ENCODE measurements at regions not wholly inside any gene's neighbourhood (a gene's known extent, or its start where the extent isn't known, plus 50 kb on each side); places are given as distances from the start of the nearest gene placed in this dataset.

- TF ChIP-seq CTCF (IDR thresholded peaks at IDR 0.05) = no peak
- TF ChIP-seq POLR2A (IDR thresholded peaks at IDR 0.05) = no peak
- no peak for TF ChIP-seq EP300 (IDR thresholded peaks at IDR 0.05)
- DNase-seq = no peak
- peaks cover 0 to 3% (median 0%) of the 10 kb centered on the region in 3 donors for H3K27me3 ChIP-seq
- 40 to 52% (median 44%) methylated on average over 1 of the region's 1 CpG for WGBS, 5 donors
- no peaks in the 10 kb centered on the region for H3K4me1 ChIP-seq
- H3K36me3 ChIP-seq = no peaks in the 10 kb centered on the region
- peaks cover 0 to 2% (median 0%) of the 10 kb centered on the region in 4 donors for H3K9me3 ChIP-seq
- no peak overlapping the region for H3K27ac ChIP-seq
- H3K4me3 ChIP-seq = no peak overlapping the region
- intact Hi-C loops (cut with DNase I; ENCODE audit: low total_unique reads) = no loop called here
These were observed 69.1 kb upstream of the PLAC1 start for GRCh38 chrX:134727363-134727762.

DNA sequence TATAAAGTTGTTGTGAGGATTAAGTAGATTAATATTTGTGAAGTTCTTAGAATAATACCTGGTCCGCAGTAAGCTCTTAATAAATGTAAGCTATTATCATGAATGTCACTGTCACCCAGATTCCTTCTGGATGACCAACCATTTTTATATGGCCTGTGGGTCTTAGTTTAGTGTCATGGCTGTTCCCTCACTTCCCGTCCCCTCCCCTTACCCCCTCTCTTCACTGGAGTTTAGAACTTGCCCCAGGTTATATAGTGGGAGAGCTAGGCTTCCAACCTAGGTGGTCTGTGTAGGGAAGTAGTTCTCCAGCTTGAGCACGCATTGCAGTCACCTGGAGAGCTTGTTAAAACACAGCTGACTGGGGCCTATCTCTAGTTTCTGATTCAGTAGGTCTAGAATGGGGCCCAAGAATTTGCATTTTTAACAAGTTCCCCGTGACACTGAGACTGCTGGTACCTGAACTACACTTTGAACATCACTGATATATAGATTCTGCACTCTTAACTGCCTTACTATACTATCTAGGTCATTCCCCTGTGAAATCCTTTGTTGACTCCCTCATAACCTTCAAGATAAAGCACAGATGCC, 66.9 kb upstream of the PLAC1 start:
- no peak for DNase-seq
- H3K9me3 ChIP-seq = peaks cover 0 to 7% (median 0%) of the 10 kb centered on the region in 4 donors
- no peaks in the 10 kb centered on the region for H3K4me1 ChIP-seq
- intact Hi-C loops (cut with DNase I; ENCODE audit: low total_unique reads) = no loop called here
- no peak overlapping the region for H3K27ac ChIP-seq
- WGBS, 5 donors = 63 to 94% (median 87%) methylated on average over 4 of the region's 4 CpGs
- no peak for TF ChIP-seq CTCF (IDR thresholded peaks at IDR 0.05)
- no peak for TF ChIP-seq EP300 (IDR thresholded peaks at IDR 0.05)
- TF ChIP-seq POLR2AphosphoS5 (IDR thresholded peaks at IDR 0.05) = no peak
- no peak for TF ChIP-seq POLR2A (IDR thresholded peaks at IDR 0.05)
- H3K4me3 ChIP-seq = no peak overlapping the region
- peaks cover 0 to 3% (median 0%) of the 10 kb centered on the region in 3 donors for H3K27me3 ChIP-seq
- no peaks in the 10 kb centered on the region for H3K36me3 ChIP-seq

DNA sequence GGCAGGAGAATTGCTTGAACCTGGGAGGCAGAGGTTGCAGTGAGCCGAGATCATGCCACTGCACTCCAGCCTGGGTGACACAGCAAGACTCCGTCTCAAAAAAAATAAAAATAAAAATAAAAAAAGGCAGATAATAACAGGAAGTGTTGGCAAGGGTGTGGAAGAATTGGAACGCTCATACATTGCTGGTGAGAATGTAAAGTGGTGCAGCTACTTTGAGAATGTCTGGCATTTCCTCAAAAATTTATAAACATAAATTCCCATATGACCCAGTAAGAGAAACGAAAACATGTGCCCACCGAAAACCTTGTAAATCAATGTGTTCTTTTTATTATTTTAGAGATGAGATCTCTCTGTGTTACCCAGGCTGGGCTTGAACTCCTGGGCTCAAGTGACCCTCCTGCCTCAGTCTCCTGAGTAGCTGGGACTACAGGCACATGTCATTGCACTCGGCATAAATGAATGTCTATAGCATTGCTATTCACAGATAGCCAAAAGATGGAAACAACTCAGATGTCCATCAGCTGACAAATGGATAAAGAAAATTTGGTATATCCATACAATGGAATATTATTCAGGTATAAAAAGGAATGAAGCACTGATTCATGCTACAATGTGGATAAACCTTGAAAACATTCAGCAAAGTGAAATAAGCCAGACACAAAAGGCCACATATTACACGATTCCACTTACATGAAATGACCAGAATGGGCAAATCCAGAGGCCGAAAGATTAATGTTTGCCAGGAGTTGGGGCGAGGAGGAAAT, 63.7 kb upstream of the PLAC1 start:
- DNase-seq = no peak
- H3K4me1 ChIP-seq = no peaks in the 10 kb centered on the region
- peaks cover 0 to 7% (median 0%) of the 10 kb centered on the region in 4 donors for H3K9me3 ChIP-seq
- no peak for TF ChIP-seq POLR2A (IDR thresholded peaks at IDR 0.05)
- TF ChIP-seq POLR2AphosphoS5 (IDR thresholded peaks at IDR 0.05) = no peak
- TF ChIP-seq CTCF (IDR thresholded peaks at IDR 0.05) = no peak
- H3K27me3 ChIP-seq = peaks cover 0 to 3% (median 0%) of the 10 kb centered on the region in 3 donors
- H3K4me3 ChIP-seq = no peak overlapping the region
- H3K36me3 ChIP-seq = no peaks in the 10 kb centered on the region
- no peak overlapping the region for H3K27ac ChIP-seq
- intact Hi-C loops (cut with DNase I; ENCODE audit: low total_unique reads) = no loop called here
- WGBS, 5 donors = 88 to 94% (median 90%) methylated on average over 9 of the region's 9 CpGs

DNA sequence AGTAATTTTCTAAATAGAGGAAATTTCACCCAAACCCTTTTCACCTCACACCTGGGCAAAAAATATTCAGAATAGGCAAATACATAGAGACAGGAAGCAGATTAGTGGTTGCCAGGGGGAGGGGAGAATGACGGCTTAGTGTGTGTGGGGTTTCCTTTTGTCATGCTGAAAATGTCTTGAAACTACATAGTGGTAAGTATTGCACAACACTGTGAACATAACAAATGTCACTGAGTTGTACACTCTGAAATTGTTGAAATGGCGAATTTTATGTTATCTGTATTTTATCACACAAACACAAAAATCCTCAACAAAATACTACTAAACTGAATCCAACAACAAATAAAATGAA, 60.7 kb upstream of the PLAC1 start:
- TF ChIP-seq POLR2AphosphoS5 (IDR thresholded peaks at IDR 0.05) (no peak), POLR2A (IDR thresholded peaks at IDR 0.05) (no peak), EP300 (IDR thresholded peaks at IDR 0.05) (no peak), CTCF (IDR thresholded peaks at IDR 0.05) (no peak)
- H3K9me3 ChIP-seq = peaks cover 0 to 7% (median 0%) of the 10 kb centered on the region in 4 donors
- no peaks in the 10 kb centered on the region for H3K27me3 ChIP-seq
- H3K27ac ChIP-seq = no peak overlapping the region
- no peak overlapping the region for H3K4me3 ChIP-seq
- H3K36me3 ChIP-seq = no peaks in the 10 kb centered on the region
- intact Hi-C loops (cut with DNase I; ENCODE audit: low total_unique reads) = no loop called here
- WGBS, 5 donors = 58 to 82% (median 65%) methylated on average over 2 of the region's 2 CpGs
- peak in 1 of 2 donors; percentile 47 for DNase-seq
- H3K4me1 ChIP-seq = no peaks in the 10 kb centered on the region
